ENCODE measurements at regions not wholly inside any gene's neighbourhood (a gene's known extent, or its start where the extent isn't known, plus 50 kb on each side); places are given as distances from the start of the nearest gene placed in this dataset.

GRCh38 chr12:63301311-63301710 lies 150.3 kb upstream of the AVPR1A start:
- TF ChIP-seq TAF1 (IDR thresholded peaks at IDR 0.05; ENCODE audit: low read depth, low read length), result no peak
- TF ChIP-seq POLR2A (IDR thresholded peaks at IDR 0.05; ENCODE audit: low read depth, low read length), result no peak
- no peak for TF ChIP-seq POLR2AphosphoS5 (IDR thresholded peaks at IDR 0.05; ENCODE audit: low read depth, low read length)
- TF ChIP-seq PAX5 (IDR thresholded peaks at IDR 0.05; ENCODE audit: insufficient read depth, low read length, severe bottlenecking), result no peak
- TF ChIP-seq SPI1 (IDR thresholded peaks at IDR 0.05; ENCODE audit: low read depth, low read length), result no peak
- no peak for TF ChIP-seq POU2F2 (IDR thresholded peaks at IDR 0.05; ENCODE audit: low read depth, low read length)
- no peak for FAIRE-seq
- no peak for DNase-seq (ENCODE audit: insufficient read length, low spot score)

- TF ChIP-seq SPI1 (IDR thresholded peaks at IDR 0.05; ENCODE audit: low read depth, low read length), result no peak
- TF ChIP-seq POLR2AphosphoS5 (IDR thresholded peaks at IDR 0.05; ENCODE audit: low read depth, low read length), result no peak
- TF ChIP-seq POLR2A (IDR thresholded peaks at IDR 0.05; ENCODE audit: low read depth, low read length), result no peak
- TF ChIP-seq TAF1 (IDR thresholded peaks at IDR 0.05; ENCODE audit: low read depth, low read length), result no peak
- TF ChIP-seq POU2F2 (IDR thresholded peaks at IDR 0.05; ENCODE audit: low read depth, low read length), result no peak
- TF ChIP-seq PAX5 (IDR thresholded peaks at IDR 0.05; ENCODE audit: insufficient read depth, low read length, severe bottlenecking), result no peak
- DNase-seq (ENCODE audit: insufficient read length, low spot score), result no peak
- FAIRE-seq, result no peak
Measured at GRCh38 chr12:63298386-63298930, 147.5 kb upstream of the AVPR1A start.

- TF ChIP-seq TAF1 (IDR thresholded peaks at IDR 0.05; ENCODE audit: low read depth, low read length), result no peak
- TF ChIP-seq PAX5 (IDR thresholded peaks at IDR 0.05; ENCODE audit: insufficient read depth, low read length, severe bottlenecking), result no peak
- TF ChIP-seq POLR2A (IDR thresholded peaks at IDR 0.05; ENCODE audit: low read depth, low read length), result no peak
- no peak for TF ChIP-seq POU2F2 (IDR thresholded peaks at IDR 0.05; ENCODE audit: low read depth, low read length)
- no peak for TF ChIP-seq POLR2AphosphoS5 (IDR thresholded peaks at IDR 0.05; ENCODE audit: low read depth, low read length)
- TF ChIP-seq SPI1 (IDR thresholded peaks at IDR 0.05; ENCODE audit: low read depth, low read length), result no peak
- FAIRE-seq (no peak), DNase-seq (ENCODE audit: insufficient read length, low spot score) (no peak)
Measured at GRCh38 chr12:63294327-63294632, 143.3 kb upstream of the AVPR1A start.

- FAIRE-seq (no peak), DNase-seq (ENCODE audit: insufficient read length, low spot score) (no peak)
- TF ChIP-seq SPI1 (IDR thresholded peaks at IDR 0.05; ENCODE audit: low read depth, low read length), result no peak
Measured at GRCh38 chr12:63292471-63293221, 141.6 kb upstream of the AVPR1A start.

GRCh38 chr12:63276537-63277365 lies 125.8 kb upstream of the AVPR1A start:
- DNase-seq (ENCODE audit: insufficient read length, low spot score) (no peak), FAIRE-seq (no peak)
- TF ChIP-seq POLR2AphosphoS5 (IDR thresholded peaks at IDR 0.05; ENCODE audit: low read depth, low read length), result no peak
- TF ChIP-seq POU2F2 (IDR thresholded peaks at IDR 0.05; ENCODE audit: low read depth, low read length), result no peak
- TF ChIP-seq PAX5 (IDR thresholded peaks at IDR 0.05; ENCODE audit: insufficient read depth, low read length, severe bottlenecking), result no peak
- TF ChIP-seq SPI1 (IDR thresholded peaks at IDR 0.05; ENCODE audit: low read depth, low read length), result no peak
- TF ChIP-seq POLR2A (IDR thresholded peaks at IDR 0.05; ENCODE audit: low read depth, low read length), result no peak

- TF ChIP-seq PAX5 (IDR thresholded peaks at IDR 0.05; ENCODE audit: insufficient read depth, low read length, severe bottlenecking), result no peak
- no peak for TF ChIP-seq POLR2AphosphoS5 (IDR thresholded peaks at IDR 0.05; ENCODE audit: low read depth, low read length)
- no peak for TF ChIP-seq POU2F2 (IDR thresholded peaks at IDR 0.05; ENCODE audit: low read depth, low read length)
- no peak for TF ChIP-seq SPI1 (IDR thresholded peaks at IDR 0.05; ENCODE audit: low read depth, low read length)
- TF ChIP-seq TAF1 (IDR thresholded peaks at IDR 0.05; ENCODE audit: low read depth, low read length), result no peak
- no peak for TF ChIP-seq POLR2A (IDR thresholded peaks at IDR 0.05; ENCODE audit: low read depth, low read length)
- FAIRE-seq, result no peak
Measured at GRCh38 chr12:63266988-63267387, 116.0 kb upstream of the AVPR1A start.

GRCh38 chr12:63264629-63265028 lies 113.6 kb upstream of the AVPR1A start:
- TF ChIP-seq POLR2A (IDR thresholded peaks at IDR 0.05; ENCODE audit: low read depth, low read length) (no peak), SPI1 (IDR thresholded peaks at IDR 0.05; ENCODE audit: low read depth, low read length) (no peak), TAF1 (IDR thresholded peaks at IDR 0.05; ENCODE audit: low read depth, low read length) (no peak), POU2F2 (IDR thresholded peaks at IDR 0.05; ENCODE audit: low read depth, low read length) (no peak), POLR2AphosphoS5 (IDR thresholded peaks at IDR 0.05; ENCODE audit: low read depth, low read length) (no peak), PAX5 (IDR thresholded peaks at IDR 0.05; ENCODE audit: insufficient read depth, low read length, severe bottlenecking) (no peak)
- DNase-seq (ENCODE audit: insufficient read length, low spot score) (no peak), FAIRE-seq (no peak)

More at GRCh38 chr12:63266988-63267387, 116.0 kb upstream of the AVPR1A start:
- no peak for DNase-seq (ENCODE audit: insufficient read length, low spot score)

GRCh38 chr12:63250486-63250885 lies 99.5 kb upstream of the AVPR1A start:
- TF ChIP-seq POLR2AphosphoS5 (IDR thresholded peaks at IDR 0.05; ENCODE audit: low read depth, low read length), result no peak
- no peak for TF ChIP-seq PAX5 (IDR thresholded peaks at IDR 0.05; ENCODE audit: insufficient read depth, low read length, severe bottlenecking)
- TF ChIP-seq TAF1 (IDR thresholded peaks at IDR 0.05; ENCODE audit: low read depth, low read length), result no peak
- no peak for TF ChIP-seq POLR2A (IDR thresholded peaks at IDR 0.05; ENCODE audit: low read depth, low read length)
- no peak for TF ChIP-seq SPI1 (IDR thresholded peaks at IDR 0.05; ENCODE audit: low read depth, low read length)
- TF ChIP-seq POU2F2 (IDR thresholded peaks at IDR 0.05; ENCODE audit: low read depth, low read length), result no peak
- FAIRE-seq (no peak), DNase-seq (ENCODE audit: insufficient read length, low spot score) (no peak)

GRCh38 chr12:63238892-63239291 lies 87.9 kb upstream of the AVPR1A start:
- no peak for DNase-seq (ENCODE audit: insufficient read length, low spot score)
- no peak for FAIRE-seq
- TF ChIP-seq POU2F2 (IDR thresholded peaks at IDR 0.05; ENCODE audit: low read depth, low read length) (no peak), SPI1 (IDR thresholded peaks at IDR 0.05; ENCODE audit: low read depth, low read length) (no peak), PAX5 (IDR thresholded peaks at IDR 0.05; ENCODE audit: insufficient read depth, low read length, severe bottlenecking) (no peak)

Measured in GM12891 (cell line).